RCC 7860 (cell line): ENCODE measurements at regions not wholly inside any gene's neighbourhood (a gene's known extent, or its start where the extent isn't known, plus 50 kb on each side); places are given as distances from the start of the nearest gene placed in this dataset.
"Not testable (repeated sequence)": the region's sequence is repeated elsewhere in the genome, so short reads cannot be mapped to it uniquely, and the experiment has no call there.

Experiments
- DNase-seq: peaks from one replicate; pipeline ENCODE4 v3.0.0-alpha.2; 2015; ENCODE audit warnings: low spot score
- FAIRE-seq: peaks from 2 replicates; lab custom pipeline; 2012; peaks lifted over from hg19 to GRCh38; lab: Jason Lieb, UNC

GRCh38 chr12:131310227-131310969 is 356.7 kb downstream of the ADGRD1 start:
- DNase-seq, FAIRE-seq: not testable (repeated sequence)

GRCh38 chr12:131311279-131311722 is 357.6 kb downstream of the ADGRD1 start:
- FAIRE-seq, DNase-seq: not testable (repeated sequence)

- FAIRE-seq (no peak), DNase-seq (no peak)
Observed at GRCh38 chr12:131311764-131312163, 358.1 kb downstream of the ADGRD1 start.

GRCh38 chr12:131312382-131312781 is 358.7 kb downstream of the ADGRD1 start:
- FAIRE-seq, DNase-seq: not testable (repeated sequence)

- DNase-seq, result no peak
- no peak for FAIRE-seq
Observed at GRCh38 chr12:131312793-131313545, 359.3 kb downstream of the ADGRD1 start.

GRCh38 chr12:131313635-131314034 is 359.9 kb downstream of the ADGRD1 start:
- DNase-seq, result no peak
- FAIRE-seq, result no peak

GRCh38 chr12:131314524-131315090 is 360.9 kb downstream of the ADGRD1 start:
- no peak for FAIRE-seq
- DNase-seq, result no peak

GRCh38 chr12:131315601-131316000 is 361.9 kb downstream of the ADGRD1 start:
- DNase-seq, result no peak
- FAIRE-seq, result no peak

- FAIRE-seq, result no peak
- DNase-seq, result no peak
Observed at GRCh38 chr12:131316388-131316787, 362.7 kb downstream of the ADGRD1 start.

- no peak for FAIRE-seq
- DNase-seq, result no peak
Observed at GRCh38 chr12:131318045-131318685, 364.5 kb downstream of the ADGRD1 start.

GRCh38 chr12:131321988-131322387 is 368.3 kb downstream of the ADGRD1 start:
- FAIRE-seq, result no peak
- no peak for DNase-seq

GRCh38 chr12:131322460-131322859 is 368.8 kb downstream of the ADGRD1 start:
- DNase-seq, result not testable (repeated sequence)
- FAIRE-seq, result peak; percentile 20

- DNase-seq (no peak), FAIRE-seq (no peak)
Observed at GRCh38 chr12:131323879-131324278, 370.2 kb downstream of the ADGRD1 start.

- FAIRE-seq (no peak), DNase-seq (no peak)
Observed at GRCh38 chr12:131327521-131328488, 374.1 kb downstream of the ADGRD1 start.

GRCh38 chr12:131328861-131329845 is 375.4 kb downstream of the ADGRD1 start:
- not testable (repeated sequence) for FAIRE-seq, DNase-seq

GRCh38 chr12:131330106-131330815 is 376.6 kb downstream of the ADGRD1 start:
- no peak for FAIRE-seq
- DNase-seq, result no peak

- DNase-seq, result no peak
- no peak for FAIRE-seq
Observed at GRCh38 chr12:131331148-131331750, 377.5 kb downstream of the ADGRD1 start.

GRCh38 chr12:131332224-131332623 is 378.5 kb downstream of the ADGRD1 start:
- DNase-seq, result no peak

More at GRCh38 chr12:131332224-131332623, 378.5 kb downstream of the ADGRD1 start:
- FAIRE-seq, result no peak
